IMR-90 (cell line): ENCODE measurements at regions not wholly inside any gene's neighbourhood (a gene's known extent, or its start where the extent isn't known, plus 50 kb on each side); places are given as distances from the start of the nearest gene placed in this dataset.

Experiments
- ATAC-seq: fragments of 200-7000 bp; cut with Tn5 transposase; 2 replicates; pipeline ENCODE4 v1.9.1; 2020; ENCODE audit warnings: low read depth, mild to moderate bottlenecking, moderate library complexity
- BruUV-seq: library from RNA; stranded (reverse); fragments of 400-500 nt; replicated peaks from 2 replicates; lab custom pipeline; 2021; lab: Mats Ljungman, UMichigan
- CTCF ChIA-PET: fragments of 300-600 bp; formaldehyde crosslinking; extraction: SDS; loops from one replicate; lab custom pipeline; 2021; ENCODE audit warnings: antibody characterized with exemption; lab: Yijun Ruan, JAX
- POLR2A ChIA-PET: fragments of 300-600 bp; sonication (Branson Sonifier 250); formaldehyde crosslinking; loops from one replicate; lab custom pipeline; 2022; ENCODE audit warnings: antibody characterized with exemption; ENCODE audit not compliant: unreplicated experiment; lab: Charles Lee
- DNase-seq: peaks from one replicate; pipeline ENCODE4 v3.0.0; 2013
- H2AFZ ChIP-seq: replicated peaks from 2 replicates; pipeline ENCODE3; 2013; ENCODE audit warnings: low read length, mild to moderate bottlenecking; ENCODE audit not compliant: poor library complexity
- H2AK5ac ChIP-seq: 2 replicates; pipeline ENCODE4 v1.6.1; 2013; ENCODE audit warnings: low read depth, low read length, inconsistent platforms
- H2AK9ac ChIP-seq: replicated peaks from 2 replicates; pipeline ENCODE3; 2013; ENCODE audit warnings: mild to moderate bottlenecking, low read depth, low read length, moderate library complexity; ENCODE audit not compliant: poor library complexity
- H2BK120ac ChIP-seq: 2 replicates; pipeline ENCODE4 v1.6.1; 2013; ENCODE audit warnings: low read depth, low read length, inconsistent platforms
- H2BK15ac ChIP-seq: 3 replicates; pipeline ENCODE4 v1.6.1; 2013; ENCODE audit warnings: low read depth, low read length, inconsistent platforms
- H2BK20ac ChIP-seq: 2 replicates; pipeline ENCODE4 v1.6.1; 2013; ENCODE audit warnings: low read depth, mild to moderate bottlenecking, inconsistent platforms, low read length, moderate library complexity
- H2BK5ac ChIP-seq: 2 replicates; pipeline ENCODE4 v1.6.1; 2013; ENCODE audit warnings: mild to moderate bottlenecking, low read depth, low read length, inconsistent platforms; ENCODE audit not compliant: poor library complexity, severe bottlenecking
- H3K14ac ChIP-seq: replicated peaks from 2 replicates; pipeline ENCODE4 v1.6.1; 2013; ENCODE audit warnings: low read depth, low read length, inconsistent platforms
- H3K18ac ChIP-seq: 2 replicates; pipeline ENCODE4 v1.6.1; 2013; ENCODE audit warnings: low read depth, low read length, control low read depth
- H3K23ac ChIP-seq: 2 replicates; pipeline ENCODE4 v1.6.1; 2013; ENCODE audit warnings: low read depth, low read length, inconsistent platforms
- H3K27ac ChIP-seq: 2 replicates; pipeline ENCODE4 v1.5.1; 2013; ENCODE audit warnings: mild to moderate bottlenecking, control low read depth, low read length; ENCODE audit not compliant: insufficient read depth
- H3K27me3 ChIP-seq: 2 replicates; pipeline ENCODE4 v1.6.1; 2013; ENCODE audit warnings: low read length; ENCODE audit not compliant: control insufficient read depth, insufficient read depth
- H3K36me3 ChIP-seq: 2 replicates; pipeline ENCODE4 v1.6.1; 2013; ENCODE audit warnings: low read length, mixed read lengths; ENCODE audit not compliant: control insufficient read depth, insufficient read depth
- H3K4ac ChIP-seq: 2 replicates; pipeline ENCODE4 v1.6.1; 2013; ENCODE audit warnings: low read depth, low read length, inconsistent platforms
- H3K4me1 ChIP-seq: 2 replicates; pipeline ENCODE4 v1.6.1; 2013; ENCODE audit warnings: low read length, mixed read lengths; ENCODE audit not compliant: control insufficient read depth, insufficient read depth
- H3K4me2 ChIP-seq: 2 replicates; pipeline ENCODE4 v1.6.1; 2013; ENCODE audit warnings: low read depth, mild to moderate bottlenecking, control low read depth, low read length, moderate library complexity
- H3K4me3 ChIP-seq: 2 replicates; pipeline ENCODE4 v1.5.1; 2013; ENCODE audit warnings: low read depth, mild to moderate bottlenecking, control low read depth, low read length, moderate library complexity; ENCODE audit not compliant: insufficient read depth
- H3K56ac ChIP-seq: 2 replicates; pipeline ENCODE4 v1.6.1; 2013; ENCODE audit warnings: low read length, inconsistent platforms; ENCODE audit not compliant: insufficient read depth; ENCODE audit errors: extremely low read depth
- H3K79me1 ChIP-seq, 2 experiments: 2 replicates each; pipeline ENCODE4 v1.6.1; 2013; ENCODE audit warnings: low read length in 2 of 2, inconsistent platforms in 1 of 2, low read depth in 1 of 2
- H3K9ac ChIP-seq: 2 replicates; pipeline ENCODE4 v1.6.1; 2013; ENCODE audit warnings: low read depth, low read length, control low read depth
- H3K9me1 ChIP-seq: 2 replicates; pipeline ENCODE4 v1.6.1; 2013; ENCODE audit warnings: low read length, inconsistent platforms; ENCODE audit not compliant: insufficient read depth
- H3K9me3 ChIP-seq: 2 replicates; pipeline ENCODE4 v1.6.1; 2013; ENCODE audit warnings: low read length; ENCODE audit not compliant: control insufficient read depth, insufficient read depth
- H4K20me1 ChIP-seq: 2 replicates; pipeline ENCODE4 v1.6.1; 2013; ENCODE audit warnings: low read length, inconsistent platforms; ENCODE audit not compliant: insufficient read depth
- H4K5ac ChIP-seq: 2 replicates; pipeline ENCODE4 v1.6.1; 2013; ENCODE audit warnings: mild to moderate bottlenecking, low read depth, low read length, control low read depth
- H4K8ac ChIP-seq, 2 experiments: 2 replicates each; pipeline ENCODE4 v1.6.1; 2013; ENCODE audit warnings: low read depth in 2 of 2, low read length in 2 of 2, control low read depth in 1 of 2, inconsistent platforms in 1 of 2
- H4K91ac ChIP-seq: 2 replicates; pipeline ENCODE4 v1.6.1; 2013; ENCODE audit warnings: low read depth, low read length, inconsistent platforms; ENCODE audit not compliant: insufficient read depth
- BHLHE40 ChIP-seq: fragments of 150-350 bp; IDR thresholded peaks from 2 replicates; pipeline ENCODE4 v1.6.1; 2016; ENCODE audit warnings: mild to moderate bottlenecking, low read depth, low read length
- MAZ ChIP-seq: IDR thresholded peaks from 2 replicates; pipeline ENCODE4 v1.6.1; 2012; ENCODE audit warnings: low read depth, mild to moderate bottlenecking, low read length, improper control_type of control experiment, moderate library complexity, borderline replicate concordance
- RAD21 ChIP-seq: IDR thresholded peaks from 2 replicates; pipeline ENCODE4 v1.6.1; 2012; ENCODE audit warnings: low read length, improper control_type of control experiment
- RCOR1 ChIP-seq: IDR thresholded peaks from 2 replicates; pipeline ENCODE4 v1.6.1; 2012; ENCODE audit warnings: mild to moderate bottlenecking, low read length, improper control_type of control experiment; ENCODE audit not compliant: insufficient replicate concordance
- WGBS, 2 experiments: methylation state at CpG; one replicate each; pipeline versions ENCODE4 v1.1.5 to v1.1.7; 2013; ENCODE audit warnings: missing lambda C conversion rate in 2 of 2; ENCODE audit not compliant: insufficient read length in 1 of 2; ENCODE audit errors: extremely low coverage in 2 of 2; 5-methylcytosine and 5-hydroxymethylcytosine counted together
- dilution Hi-C: fragments of 300-500 bp; cut with HindIII; formaldehyde crosslinking; loops from one replicate; pipeline ENCODE4 v1.14.3; 2018; ENCODE audit warnings: low sequenced_read_pairs; ENCODE audit not compliant: unreplicated experiment
- in situ Hi-C: fragments of 300-500 bp; cut with MboI; formaldehyde crosslinking; loops from 3 replicates; pipeline ENCODE4 v1.14.3; 2019; ENCODE audit warnings: low sequenced_read_pairs, inconsistent platforms, mixed read lengths
- intact Hi-C: fragments of 100-400 bp; cut with micrococcal nuclease; formaldehyde crosslinking; loops from 2 replicates; pipeline ENCODE4 v1.10.0; 2022
- TF ChIP-seq, protein P1 (sequence below): fragments of 150-350 bp; IDR thresholded peaks from 2 replicates; pipeline ENCODE4 v1.6.1; 2016; ENCODE audit warnings: low read depth, mild to moderate bottlenecking, low read length, moderate library complexity, borderline replicate concordance
- TF ChIP-seq, protein P2 (sequence below): fragments of 150-350 bp; IDR thresholded peaks from 2 replicates; pipeline ENCODE4 v1.6.1; 2017; ENCODE audit warnings: mild to moderate bottlenecking, antibody characterized with exemption, low read length, low read depth

DNA sequence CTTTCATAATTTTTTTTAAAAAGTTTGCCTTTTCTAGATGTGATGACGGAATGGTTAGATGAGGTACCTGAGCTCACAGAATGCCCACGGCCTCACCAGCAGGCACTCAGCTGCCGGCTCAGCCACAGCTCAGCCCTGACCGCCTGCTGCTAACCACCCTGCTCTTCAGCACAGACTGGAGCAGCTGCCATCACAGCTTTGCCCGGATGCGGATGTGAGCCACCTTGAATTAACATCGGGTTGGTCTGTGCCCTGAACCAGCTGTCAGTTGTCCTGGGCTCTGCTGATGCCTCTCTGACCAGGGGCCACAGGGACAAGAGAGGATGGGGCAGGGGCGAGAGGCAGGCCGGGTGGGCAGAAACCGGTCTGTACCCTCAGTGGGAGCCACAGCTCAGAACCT is 93.3 kb downstream of the HMX1 start:
- BruUV-seq = no TSS peak
- POLR2A ChIA-PET = no interaction called here
- Histone ChIP-seq H2AFZ (no peak overlapping the region), H4K8ac (no peak overlapping the region), H3K79me1 (no peaks in the 10 kb centered on the region), H3K14ac (no peak overlapping the region), H3K4me3 (no peak overlapping the region), H2AK9ac (no peak overlapping the region), H3K4me2 (no peak overlapping the region), H3K4ac (no peak overlapping the region), H4K91ac (no peak overlapping the region), H4K20me1 (no peaks in the 10 kb centered on the region), H3K56ac (no peak overlapping the region), H3K9me3 (peaks cover 7% of the 10 kb centered on the region; the same call in 1 of the 2 replicates), H2AK5ac (no peak overlapping the region), H3K4me1 (no peaks in the 10 kb centered on the region), H2BK20ac (no peak overlapping the region), H3K9ac (no peak overlapping the region), H2BK5ac (no peak overlapping the region), H2BK15ac (no peak overlapping the region), H3K27ac (no peak overlapping the region), H3K23ac (no peak overlapping the region), H3K9me1 (no peaks in the 10 kb centered on the region), H2BK120ac (no peak overlapping the region), H4K5ac (no peak overlapping the region), H3K36me3 (no peaks in the 10 kb centered on the region), H3K18ac (no peak overlapping the region), H3K27me3 (no peaks in the 10 kb centered on the region)
- 73% methylated on average over 4 of the region's 10 CpGs; no CpG with 5 or more reads in 1 of the 2 experiments for WGBS, 2 experiments
- TF ChIP-seq BHLHE40 (no peak), RAD21 (no peak), MAZ (no peak), RCOR1 (no peak)
- TF ChIP-seq, protein P1, sequence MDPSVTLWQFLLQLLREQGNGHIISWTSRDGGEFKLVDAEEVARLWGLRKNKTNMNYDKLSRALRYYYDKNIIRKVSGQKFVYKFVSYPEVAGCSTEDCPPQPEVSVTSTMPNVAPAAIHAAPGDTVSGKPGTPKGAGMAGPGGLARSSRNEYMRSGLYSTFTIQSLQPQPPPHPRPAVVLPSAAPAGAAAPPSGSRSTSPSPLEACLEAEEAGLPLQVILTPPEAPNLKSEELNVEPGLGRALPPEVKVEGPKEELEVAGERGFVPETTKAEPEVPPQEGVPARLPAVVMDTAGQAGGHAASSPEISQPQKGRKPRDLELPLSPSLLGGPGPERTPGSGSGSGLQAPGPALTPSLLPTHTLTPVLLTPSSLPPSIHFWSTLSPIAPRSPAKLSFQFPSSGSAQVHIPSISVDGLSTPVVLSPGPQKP = no peak
- TF ChIP-seq, protein P2, sequence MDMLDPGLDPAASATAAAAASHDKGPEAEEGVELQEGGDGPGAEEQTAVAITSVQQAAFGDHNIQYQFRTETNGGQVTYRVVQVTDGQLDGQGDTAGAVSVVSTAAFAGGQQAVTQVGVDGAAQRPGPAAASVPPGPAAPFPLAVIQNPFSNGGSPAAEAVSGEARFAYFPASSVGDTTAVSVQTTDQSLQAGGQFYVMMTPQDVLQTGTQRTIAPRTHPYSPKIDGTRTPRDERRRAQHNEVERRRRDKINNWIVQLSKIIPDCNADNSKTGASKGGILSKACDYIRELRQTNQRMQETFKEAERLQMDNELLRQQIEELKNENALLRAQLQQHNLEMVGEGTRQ = no peak
- dilution Hi-C loops = no loop called here
- DNase-seq (no peak), ATAC-seq (no peak)
- in situ Hi-C loops = no loop called here
- CTCF ChIA-PET = no interaction called here
- intact Hi-C loops = no loop called here
